ENCODE measurements at regions not wholly inside any gene's neighbourhood (a gene's known extent, or its start where the extent isn't known, plus 50 kb on each side); places are given as distances from the start of the nearest gene placed in this dataset.
A peak's percentile ranks its signal among the peaks of the same experiment; 100 is the strongest.

DNA sequence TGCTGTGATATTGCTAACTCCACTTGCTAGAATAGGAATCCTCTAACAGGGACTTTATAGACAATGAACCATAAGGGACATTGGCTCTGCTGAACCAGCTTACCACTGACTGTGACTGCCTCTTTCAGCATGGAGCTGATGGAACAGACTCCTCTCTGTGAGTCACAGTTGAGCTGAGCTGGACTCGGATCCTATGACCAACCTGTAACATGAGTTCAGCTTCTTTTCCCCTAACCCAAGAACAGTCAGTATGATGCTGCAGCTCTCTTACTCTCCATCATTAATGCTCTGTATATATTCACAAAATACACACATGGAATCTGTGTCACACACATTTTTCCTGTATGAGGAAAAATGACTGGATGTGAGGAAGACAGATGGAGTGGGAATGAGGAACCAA is 177.9 kb upstream of the BET1 start:
- TF ChIP-seq SMC3 (IDR thresholded peaks at IDR 0.05; ENCODE audit: low read depth, low read length) (no peak), MAZ (IDR thresholded peaks at IDR 0.05; ENCODE audit: borderline replicate concordance, low read depth, low read length) (no peak), CEBPB (IDR thresholded peaks at IDR 0.05; ENCODE audit: low read depth, low read length) (peak; percentile 22; the same call in 1 of the 2 replicates), POLR2A (IDR thresholded peaks at IDR 0.05; ENCODE audit: low read depth, low read length) (peak; percentile 59; the same call in 1 of the 2 replicates), MXI1 (IDR thresholded peaks at IDR 0.05; ENCODE audit: borderline replicate concordance, low read depth, low read length) (no peak), FOS (IDR thresholded peaks at IDR 0.05; ENCODE audit: low read depth, low read length) (peak; percentile 74), MAFK (IDR thresholded peaks at IDR 0.05; ENCODE audit: low read depth, low read length) (peak; percentile 41), NFE2L2 (IDR thresholded peaks at IDR 0.05; ENCODE audit: low read depth, low read length) (peak; percentile 83), CHD1 (IDR thresholded peaks at IDR 0.05; ENCODE audit: low read depth, low read length) (no peak), RCOR1 (IDR thresholded peaks at IDR 0.05; ENCODE audit: insufficient replicate concordance, low read length) (no peak), RFX5 (IDR thresholded peaks at IDR 0.05; ENCODE audit: low read depth, low read length) (no peak), RAD21 (IDR thresholded peaks at IDR 0.05; ENCODE audit: low read length) (peak; percentile 22; the same call in 1 of the 2 replicates), BHLHE40 (IDR thresholded peaks at IDR 0.05; ENCODE audit: low read depth, low read length) (no peak)
- TF ChIP-seq, protein P1, sequence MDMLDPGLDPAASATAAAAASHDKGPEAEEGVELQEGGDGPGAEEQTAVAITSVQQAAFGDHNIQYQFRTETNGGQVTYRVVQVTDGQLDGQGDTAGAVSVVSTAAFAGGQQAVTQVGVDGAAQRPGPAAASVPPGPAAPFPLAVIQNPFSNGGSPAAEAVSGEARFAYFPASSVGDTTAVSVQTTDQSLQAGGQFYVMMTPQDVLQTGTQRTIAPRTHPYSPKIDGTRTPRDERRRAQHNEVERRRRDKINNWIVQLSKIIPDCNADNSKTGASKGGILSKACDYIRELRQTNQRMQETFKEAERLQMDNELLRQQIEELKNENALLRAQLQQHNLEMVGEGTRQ (IDR thresholded peaks at IDR 0.05; ENCODE audit: low read depth, low read length), result no peak
- TF ChIP-seq, protein P2, sequence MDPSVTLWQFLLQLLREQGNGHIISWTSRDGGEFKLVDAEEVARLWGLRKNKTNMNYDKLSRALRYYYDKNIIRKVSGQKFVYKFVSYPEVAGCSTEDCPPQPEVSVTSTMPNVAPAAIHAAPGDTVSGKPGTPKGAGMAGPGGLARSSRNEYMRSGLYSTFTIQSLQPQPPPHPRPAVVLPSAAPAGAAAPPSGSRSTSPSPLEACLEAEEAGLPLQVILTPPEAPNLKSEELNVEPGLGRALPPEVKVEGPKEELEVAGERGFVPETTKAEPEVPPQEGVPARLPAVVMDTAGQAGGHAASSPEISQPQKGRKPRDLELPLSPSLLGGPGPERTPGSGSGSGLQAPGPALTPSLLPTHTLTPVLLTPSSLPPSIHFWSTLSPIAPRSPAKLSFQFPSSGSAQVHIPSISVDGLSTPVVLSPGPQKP (IDR thresholded peaks at IDR 0.05; ENCODE audit: borderline replicate concordance, low read depth, low read length), result no peak
- TF ChIP-seq, protein P3, sequence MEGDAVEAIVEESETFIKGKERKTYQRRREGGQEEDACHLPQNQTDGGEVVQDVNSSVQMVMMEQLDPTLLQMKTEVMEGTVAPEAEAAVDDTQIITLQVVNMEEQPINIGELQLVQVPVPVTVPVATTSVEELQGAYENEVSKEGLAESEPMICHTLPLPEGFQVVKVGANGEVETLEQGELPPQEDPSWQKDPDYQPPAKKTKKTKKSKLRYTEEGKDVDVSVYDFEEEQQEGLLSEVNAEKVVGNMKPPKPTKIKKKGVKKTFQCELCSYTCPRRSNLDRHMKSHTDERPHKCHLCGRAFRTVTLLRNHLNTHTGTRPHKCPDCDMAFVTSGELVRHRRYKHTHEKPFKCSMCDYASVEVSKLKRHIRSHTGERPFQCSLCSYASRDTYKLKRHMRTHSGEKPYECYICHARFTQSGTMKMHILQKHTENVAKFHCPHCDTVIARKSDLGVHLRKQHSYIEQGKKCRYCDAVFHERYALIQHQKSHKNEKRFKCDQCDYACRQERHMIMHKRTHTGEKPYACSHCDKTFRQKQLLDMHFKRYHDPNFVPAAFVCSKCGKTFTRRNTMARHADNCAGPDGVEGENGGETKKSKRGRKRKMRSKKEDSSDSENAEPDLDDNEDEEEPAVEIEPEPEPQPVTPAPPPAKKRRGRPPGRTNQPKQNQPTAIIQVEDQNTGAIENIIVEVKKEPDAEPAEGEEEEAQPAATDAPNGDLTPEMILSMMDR (conservative IDR thresholded peaks at IDR 0.05; ENCODE audit: low read depth, low read length), result no peak
- peak overlapping the region; percentile 76 for H3K56ac ChIP-seq (ENCODE audit: extremely low read depth, insufficient read depth, low read length)
- H3K36me3 ChIP-seq (ENCODE audit: control insufficient read depth, insufficient read depth, low read length), result no peaks in the 10 kb centered on the region
- peak overlapping the region; percentile 79; the same call in 1 of the 2 replicates for H3K18ac ChIP-seq (ENCODE audit: low read depth, low read length)
- peak overlapping the region; percentile 100 for H2BK5ac ChIP-seq (ENCODE audit: low read depth, low read length, poor library complexity, severe bottlenecking)
- BruUV-seq (replicated peaks), result no TSS peak
- H4K8ac ChIP-seq (ENCODE audit: low read depth in 2 of 2, low read length in 2 of 2), result peak overlapping the region; percentile 57 to 91
- peak overlapping the region; percentile 91 for H3K14ac ChIP-seq (replicated peaks; ENCODE audit: low read depth, low read length)
- peak overlapping the region; percentile 96 for H2BK120ac ChIP-seq (ENCODE audit: low read depth, low read length)
- H2BK15ac ChIP-seq (ENCODE audit: low read depth, low read length), result peak overlapping the region; percentile 91
- H2AFZ ChIP-seq (replicated peaks; ENCODE audit: low read length, poor library complexity), result peak overlapping the region; percentile 78
- H4K20me1 ChIP-seq (ENCODE audit: insufficient read depth, low read length), result no peaks in the 10 kb centered on the region
- intact Hi-C loops (cut with micrococcal nuclease) (loop anchor here (5.0 kb wide), 1 partner anchor 50 kb away; no protein-coding TSS in a partner anchor), in situ Hi-C loops (cut with MboI; ENCODE audit: low sequenced_read_pairs) (no loop called here), dilution Hi-C loops (cut with HindIII; ENCODE audit: low sequenced_read_pairs, unreplicated experiment) (no loop called here)
- no peak overlapping the region for H2AK9ac ChIP-seq (replicated peaks; ENCODE audit: low read depth, low read length, poor library complexity)
- ATAC-seq (ENCODE audit: low read depth), result peak; percentile 86
- ChIA-PET POLR2A (ENCODE audit: unreplicated experiment) (interaction anchor here (0.5 kb wide), 1 partner anchor 959 kb away, joined by 3 read pairs; no protein-coding TSS in a partner anchor), CTCF (interaction anchor here (0.6 kb wide), 1 partner anchor 52 kb away, joined by 3 read pairs; no protein-coding TSS in a partner anchor)
- no CpG with 5 or more reads among the region's 1 CpG for WGBS, 2 experiments (ENCODE audit: extremely low coverage in 2 of 2, insufficient read length in 1 of 2)
- peak overlapping the region; percentile 91 for H3K4ac ChIP-seq (ENCODE audit: low read depth, low read length)
- peaks cover 8% of the 10 kb centered on the region; the same call in 1 of the 2 replicates for H3K4me1 ChIP-seq (ENCODE audit: control insufficient read depth, insufficient read depth, low read length)
- H3K27ac ChIP-seq (ENCODE audit: insufficient read depth, low read length), result peak overlapping the region; percentile 49
- H2AK5ac ChIP-seq (ENCODE audit: low read depth, low read length), result peak overlapping the region; percentile 21
- peak overlapping the region; percentile 7; the same call in 1 of the 2 replicates for H3K4me2 ChIP-seq (ENCODE audit: low read depth, low read length)
- DNase-seq, result peak; percentile 98
- peak overlapping the region; percentile 10; the same call in 1 of the 2 replicates for H3K9ac ChIP-seq (ENCODE audit: low read depth, low read length)
- H2BK20ac ChIP-seq (ENCODE audit: low read depth, low read length), result peak overlapping the region; percentile 94
- no peaks in the 10 kb centered on the region for H3K9me3 ChIP-seq (ENCODE audit: control insufficient read depth, insufficient read depth, low read length)
- H3K4me3 ChIP-seq (ENCODE audit: insufficient read depth, low read depth, low read length), result no peak overlapping the region
- peak overlapping the region; percentile 61 for H4K91ac ChIP-seq (ENCODE audit: insufficient read depth, low read depth, low read length)
- peak overlapping the region; percentile 65 for H4K5ac ChIP-seq (ENCODE audit: low read depth, low read length)
- peak overlapping the region; percentile 47; the same call in 1 of the 2 replicates for H3K23ac ChIP-seq (ENCODE audit: low read depth, low read length)
- no peaks in the 10 kb centered on the region for H3K27me3 ChIP-seq (ENCODE audit: control insufficient read depth, insufficient read depth, low read length)
- no peaks in the 10 kb centered on the region; a peak in 1 of 4 replicates for H3K79me1 ChIP-seq (ENCODE audit: low read depth in 1 of 2, low read length in 2 of 2)
- peaks cover 7% of the 10 kb centered on the region for H3K9me1 ChIP-seq (ENCODE audit: insufficient read depth, low read length)

Measured in IMR-90 (cell line).